GM19351 (cell line): ENCODE measurements at regions not wholly inside any gene's neighbourhood (a gene's known extent, or its start where the extent isn't known, plus 50 kb on each side); places are given as distances from the start of the nearest gene placed in this dataset.

ENCODE experiments used
- ATAC-seq: cut with Tn5 transposase; IDR thresholded peaks from one replicate; pipeline ENCODE4 v1.9.1; 2021; ENCODE audit warnings: mild to moderate bottlenecking, moderate library complexity; ENCODE audit not compliant: unreplicated experiment

- ATAC-seq: no peak
Observed at GRCh38 chr5:167786871-167787578, 504.4 kb upstream of the WWC1 start.

GRCh38 chr5:167790045-167790444 is 501.4 kb upstream of the WWC1 start:
- ATAC-seq: no peak

- no peak for ATAC-seq
Observed at GRCh38 chr5:167790462-167791260, 500.8 kb upstream of the WWC1 start.

- no peak for ATAC-seq
Observed at GRCh38 chr5:167792514-167792913, 498.9 kb upstream of the WWC1 start.

- no peak for ATAC-seq
Observed at GRCh38 chr5:167793700-167794099, 497.7 kb upstream of the WWC1 start.

GRCh38 chr5:167794121-167794520 is 497.3 kb upstream of the WWC1 start:
- no peak for ATAC-seq

- no peak for ATAC-seq
Observed at GRCh38 chr5:167796672-167797071, 494.8 kb upstream of the WWC1 start.

- no peak for ATAC-seq
Observed at GRCh38 chr5:167797933-167798332, 493.5 kb upstream of the WWC1 start.

- no peak for ATAC-seq
Observed at GRCh38 chr5:167798448-167798847, 493.0 kb upstream of the WWC1 start.

- ATAC-seq: no peak
Observed at GRCh38 chr5:167800427-167800826, 491.0 kb upstream of the WWC1 start.

- ATAC-seq: no peak
Observed at GRCh38 chr5:167801999-167802398, 489.4 kb upstream of the WWC1 start.

- ATAC-seq: no peak
Observed at GRCh38 chr5:167802755-167803431, 488.6 kb upstream of the WWC1 start.

- ATAC-seq: no peak
Observed at GRCh38 chr5:167804512-167805220, 486.8 kb upstream of the WWC1 start.

- ATAC-seq: no peak
Observed at GRCh38 chr5:167810573-167810972, 480.9 kb upstream of the WWC1 start.

GRCh38 chr5:167812871-167813270 is 478.6 kb upstream of the WWC1 start:
- no peak for ATAC-seq

- no peak for ATAC-seq
Observed at GRCh38 chr5:167813389-167813788, 478.1 kb upstream of the WWC1 start.

- ATAC-seq: no peak
Observed at GRCh38 chr5:167814040-167814439, 477.4 kb upstream of the WWC1 start.

GRCh38 chr5:167814828-167815227 is 476.6 kb upstream of the WWC1 start:
- no peak for ATAC-seq

GRCh38 chr5:167816354-167816753 is 475.1 kb upstream of the WWC1 start:
- no peak for ATAC-seq

- ATAC-seq: no peak
Observed at GRCh38 chr5:167816864-167817263, 474.6 kb upstream of the WWC1 start.

GRCh38 chr5:167819406-167819805 is 472.0 kb upstream of the WWC1 start:
- peak; percentile 91 for ATAC-seq
